BLaER1 (cell line): ENCODE measurements at regions not wholly inside any gene's neighbourhood (a gene's known extent, or its start where the extent isn't known, plus 50 kb on each side); places are given as distances from the start of the nearest gene placed in this dataset.
"Not testable (repeated sequence)": the region's sequence is repeated elsewhere in the genome, so short reads cannot be mapped to it uniquely, and the experiment has no call there.

Experiments
- H3K27ac ChIP-seq: shearing (Covaris generic); formaldehyde crosslinking; 2 replicates; pipeline ENCODE4 v1.8.1; 2022
- H3K27me3 ChIP-seq: shearing (Covaris generic); formaldehyde crosslinking; 2 replicates; pipeline ENCODE4 v1.8.1; 2022
- H3K36me3 ChIP-seq: shearing (Covaris generic); formaldehyde crosslinking; 2 replicates; pipeline ENCODE4 v1.8.1; 2022
- H3K4me1 ChIP-seq: shearing (Covaris generic); formaldehyde crosslinking; 2 replicates; pipeline ENCODE4 v1.8.1; 2022
- H3K4me2 ChIP-seq: shearing (Covaris generic); formaldehyde crosslinking; 2 replicates; pipeline ENCODE4 v1.8.1; 2022
- H3K4me3 ChIP-seq: shearing (Covaris generic); formaldehyde crosslinking; 2 replicates; pipeline ENCODE4 v1.8.1; 2022
- H3K9ac ChIP-seq: shearing (Covaris generic); formaldehyde crosslinking; 2 replicates; pipeline ENCODE4 v1.8.1; 2022
- H3K9me3 ChIP-seq: shearing (Covaris generic); formaldehyde crosslinking; 2 replicates; pipeline ENCODE4 v1.8.1; 2022
- H4K20me1 ChIP-seq: shearing (Covaris generic); formaldehyde crosslinking; 2 replicates; pipeline ENCODE4 v1.8.1; 2022
- Cebpa-rat ChIP-seq: shearing (Covaris generic); IDR thresholded peaks from 2 replicates; pipeline ENCODE4 v1.8.1; 2022

DNA sequence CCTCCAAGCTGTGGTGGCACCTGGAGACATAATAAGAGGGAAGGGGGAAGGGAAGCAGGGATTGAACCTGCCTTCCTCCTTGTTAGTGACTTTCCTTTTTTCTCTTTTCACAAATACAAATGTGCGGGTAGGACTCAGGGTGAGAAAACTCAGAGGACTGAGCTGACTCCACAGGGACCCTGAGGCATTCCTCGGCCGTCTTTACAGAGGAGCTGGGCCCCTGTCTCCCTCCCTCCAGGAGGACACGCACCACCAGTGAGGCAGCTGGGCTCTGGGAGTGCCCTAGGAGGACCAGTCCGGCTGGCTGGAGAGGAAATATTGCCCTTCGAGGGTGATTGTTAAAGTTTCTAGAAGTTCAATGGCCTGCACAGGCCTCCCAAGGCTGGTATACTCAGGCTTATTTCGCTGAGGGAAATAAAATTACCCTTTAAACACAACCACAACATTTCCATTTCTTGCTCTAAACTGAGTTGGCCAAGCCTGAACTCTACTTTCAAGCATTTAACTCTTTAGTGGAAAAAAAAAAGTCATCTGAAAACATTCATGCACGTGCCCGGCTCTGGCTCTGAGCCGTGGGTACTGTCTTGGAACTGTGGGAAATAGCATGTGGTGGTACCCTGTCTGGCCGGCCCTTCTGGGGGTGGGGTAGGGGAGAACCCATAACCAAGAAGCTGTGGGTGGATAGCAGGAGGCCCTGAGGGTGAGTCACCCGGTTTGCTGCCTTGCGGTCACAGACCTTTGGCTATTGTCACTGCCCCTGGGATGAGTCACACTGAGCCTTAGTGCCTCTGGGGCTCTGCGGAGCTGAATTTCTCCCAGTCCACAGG, 116.0 kb downstream of the COPS8 start:
- no peak overlapping the region for H3K4me2 ChIP-seq
- H3K4me1 ChIP-seq = no peaks in the 10 kb centered on the region
- H3K36me3 ChIP-seq = no peaks in the 10 kb centered on the region
- peaks cover 13% of the 10 kb centered on the region for H3K9me3 ChIP-seq
- H3K9ac ChIP-seq = no peak overlapping the region
- H3K27me3 ChIP-seq = no peaks in the 10 kb centered on the region; the same call in 1 of the 2 replicates
- H3K4me3 ChIP-seq = no peak overlapping the region
- TF ChIP-seq Cebpa-rat = no peak
- H3K27ac ChIP-seq = no peak overlapping the region
- no peaks in the 10 kb centered on the region for H4K20me1 ChIP-seq

DNA sequence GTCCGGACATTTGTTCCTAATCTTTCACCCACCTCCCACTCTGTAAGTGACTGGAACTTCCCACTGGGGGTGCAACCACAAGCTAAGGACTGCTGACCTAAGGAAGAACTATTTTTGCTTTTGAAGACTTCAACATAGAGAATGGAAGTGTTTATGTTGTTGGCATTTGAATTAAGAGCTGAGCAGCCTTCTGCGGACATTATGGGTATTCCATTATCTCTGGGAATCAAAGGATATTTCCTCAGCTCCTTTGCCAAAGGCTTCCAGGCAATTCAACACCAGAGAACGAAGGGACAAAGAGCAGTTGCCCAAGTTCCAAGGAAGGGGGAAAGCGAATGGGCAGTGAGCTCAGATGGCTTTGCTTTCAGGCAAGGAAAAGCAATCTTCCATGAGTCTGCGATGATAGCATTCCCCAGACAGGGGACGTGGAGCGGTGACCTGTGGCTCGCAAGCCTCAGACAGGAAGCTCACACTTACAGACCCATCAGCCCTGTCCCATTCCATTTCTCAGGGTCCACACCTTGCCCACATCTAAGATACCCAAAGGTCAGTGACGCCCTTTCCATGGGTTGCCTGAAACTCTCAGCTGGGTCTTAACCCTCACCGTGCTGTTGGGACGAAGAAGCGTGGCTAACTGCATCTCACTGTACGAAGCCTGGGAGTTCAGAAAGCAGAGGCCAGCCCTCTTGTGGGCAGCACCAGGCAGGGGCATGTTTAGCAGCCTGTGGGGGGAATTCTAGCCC, 116.8 kb downstream of the COPS8 start:
- H3K27ac ChIP-seq = no peak overlapping the region
- no peaks in the 10 kb centered on the region for H3K4me1 ChIP-seq
- no peaks in the 10 kb centered on the region for H4K20me1 ChIP-seq
- TF ChIP-seq Cebpa-rat = no peak
- no peak overlapping the region for H3K4me2 ChIP-seq
- H3K36me3 ChIP-seq = no peaks in the 10 kb centered on the region
- H3K4me3 ChIP-seq = no peak overlapping the region
- no peaks in the 10 kb centered on the region; the same call in 1 of the 2 replicates for H3K27me3 ChIP-seq
- H3K9me3 ChIP-seq = peaks cover 13% of the 10 kb centered on the region
- H3K9ac ChIP-seq = no peak overlapping the region

DNA sequence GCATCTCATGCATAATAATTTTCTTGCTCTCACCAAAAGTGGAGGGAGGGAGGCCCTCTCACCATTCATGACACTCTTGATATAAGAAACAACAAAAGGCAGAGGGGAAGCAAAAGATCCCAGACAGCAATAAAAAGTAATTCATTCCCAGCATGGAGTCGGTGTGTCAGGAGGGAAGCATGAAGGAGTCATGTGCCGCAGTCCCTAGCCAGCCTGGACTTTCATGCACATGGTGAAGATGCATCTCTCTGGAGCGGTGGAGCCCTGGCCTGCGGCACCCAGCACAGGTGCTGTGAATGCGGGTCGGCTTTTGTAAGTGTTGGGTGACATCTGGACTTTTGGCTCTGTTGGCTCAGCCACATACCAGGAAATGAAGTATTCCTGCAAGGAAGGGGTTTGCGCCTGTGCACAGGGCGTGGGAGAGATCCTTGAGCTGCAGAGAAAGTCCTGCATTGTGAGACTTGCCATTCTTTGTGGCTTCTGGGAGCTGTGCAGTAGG, 119.4 kb downstream of the COPS8 start:
- Histone ChIP-seq H4K20me1 (no peaks in the 10 kb centered on the region), H3K36me3 (no peaks in the 10 kb centered on the region), H3K27ac (no peak overlapping the region), H3K9ac (no peak overlapping the region), H3K4me3 (no peak overlapping the region), H3K4me1 (no peaks in the 10 kb centered on the region), H3K27me3 (no peaks in the 10 kb centered on the region; the same call in 1 of the 2 replicates), H3K4me2 (no peak overlapping the region), H3K9me3 (peaks cover 11% of the 10 kb centered on the region)
- no peak for TF ChIP-seq Cebpa-rat

DNA sequence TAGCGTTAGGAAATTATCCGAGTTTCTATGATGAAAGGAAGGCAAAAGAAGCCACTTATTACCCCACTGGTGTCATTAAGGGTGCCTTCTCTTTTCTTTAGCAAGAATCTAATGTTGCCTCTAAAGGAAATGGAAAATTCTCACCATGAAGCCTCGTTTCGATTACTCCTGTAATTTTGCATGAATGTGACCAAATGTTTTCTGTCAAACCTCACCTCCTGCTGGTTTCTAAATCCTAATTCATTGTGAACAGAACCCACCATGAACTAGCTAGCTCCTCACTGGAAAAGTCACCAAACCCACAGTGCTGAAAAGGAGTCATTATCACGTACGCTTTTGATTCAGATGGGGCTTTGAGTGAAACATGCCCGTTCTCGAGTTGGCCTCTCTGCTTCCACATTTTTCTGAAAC, 119.9 kb downstream of the COPS8 start:
- H3K27me3 ChIP-seq = no peaks in the 10 kb centered on the region; the same call in 1 of the 2 replicates
- no peak overlapping the region for H3K4me2 ChIP-seq
- no peaks in the 10 kb centered on the region for H4K20me1 ChIP-seq
- H3K9ac ChIP-seq = no peak overlapping the region
- H3K4me3 ChIP-seq = no peak overlapping the region
- H3K9me3 ChIP-seq = peaks cover 6% of the 10 kb centered on the region
- TF ChIP-seq Cebpa-rat = no peak
- no peaks in the 10 kb centered on the region for H3K4me1 ChIP-seq
- H3K27ac ChIP-seq = no peak overlapping the region
- no peaks in the 10 kb centered on the region for H3K36me3 ChIP-seq

DNA sequence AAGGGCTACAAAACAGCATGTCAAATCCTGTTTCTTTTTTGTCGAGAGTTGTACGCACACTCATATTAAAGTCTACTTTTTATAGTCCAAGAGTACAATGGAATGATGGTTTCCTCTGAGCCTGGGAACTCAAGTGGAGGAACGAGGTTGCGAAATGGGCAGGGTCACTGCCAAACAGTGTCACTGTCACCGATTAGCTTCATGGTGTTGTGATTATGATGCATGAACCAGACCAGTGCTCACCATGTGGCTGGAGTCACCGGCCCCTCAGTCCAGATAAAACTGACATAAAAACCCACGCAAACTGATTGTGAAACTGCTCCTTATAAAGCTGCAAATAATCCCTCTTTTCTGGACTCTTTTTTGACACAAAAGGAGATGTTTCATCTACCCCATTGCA, 122.0 kb downstream of the COPS8 start:
- TF ChIP-seq Cebpa-rat = no peak; the same call in 1 of the 2 replicates

DNA sequence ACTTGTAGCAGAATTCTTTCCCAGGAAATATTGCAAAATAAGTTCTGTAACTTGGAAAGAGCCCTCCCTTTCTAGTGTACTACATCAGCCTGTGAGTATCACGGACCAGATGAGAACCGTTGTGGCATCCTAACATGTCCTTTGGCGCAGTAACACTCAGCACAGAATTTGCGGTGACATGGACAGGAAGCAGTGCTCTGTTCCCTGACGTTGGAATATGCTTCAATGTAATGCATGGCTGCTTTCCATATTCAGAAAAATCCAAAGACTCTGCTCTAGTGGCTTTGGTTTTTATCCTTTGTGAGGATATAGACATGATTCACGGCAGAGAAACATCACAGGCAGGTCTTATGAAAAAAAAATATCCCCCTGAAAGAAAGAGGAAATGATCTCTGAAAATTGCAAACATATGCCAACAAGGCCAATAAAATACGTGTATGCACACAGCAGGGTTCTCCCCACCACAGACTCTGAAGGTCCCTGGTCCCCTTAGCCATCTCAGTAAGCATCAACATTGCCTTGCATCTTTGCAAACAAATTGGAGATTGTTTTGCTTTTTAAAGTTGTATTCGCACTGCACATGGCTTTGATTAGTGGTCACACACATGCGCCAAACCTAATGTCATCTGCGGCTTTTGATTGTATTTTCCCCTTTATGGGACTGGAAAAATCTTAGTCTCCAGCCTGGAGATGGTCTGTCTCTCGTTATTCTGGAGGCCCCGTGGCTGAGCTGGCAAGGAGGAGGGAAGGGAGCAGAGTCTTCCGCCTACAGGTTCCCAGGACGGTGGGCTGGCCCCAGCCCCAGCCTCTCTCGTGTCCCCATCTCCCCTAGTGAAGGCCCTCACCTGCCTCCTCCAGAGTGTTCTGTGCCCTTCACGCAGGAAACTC, 122.9 kb downstream of the COPS8 start:
- no peak for TF ChIP-seq Cebpa-rat
- no peak overlapping the region for H3K4me2 ChIP-seq
- no peaks in the 10 kb centered on the region for H3K27me3 ChIP-seq
- H3K9me3 ChIP-seq = no peaks in the 10 kb centered on the region
- H4K20me1 ChIP-seq = no peaks in the 10 kb centered on the region
- no peak overlapping the region for H3K4me3 ChIP-seq
- H3K36me3 ChIP-seq = no peaks in the 10 kb centered on the region
- H3K4me1 ChIP-seq = no peaks in the 10 kb centered on the region
- no peak overlapping the region for H3K9ac ChIP-seq
- no peak overlapping the region for H3K27ac ChIP-seq

More for the DNA sequence above, 122.0 kb downstream of the COPS8 start:
- Histone ChIP-seq H3K4me3 (no peak overlapping the region), H3K36me3 (no peaks in the 10 kb centered on the region), H3K4me1 (no peaks in the 10 kb centered on the region), H3K4me2 (no peak overlapping the region), H3K27me3 (no peaks in the 10 kb centered on the region; the same call in 1 of the 2 replicates), H4K20me1 (no peaks in the 10 kb centered on the region), H3K9ac (no peak overlapping the region), H3K27ac (no peak overlapping the region), H3K9me3 (no peaks in the 10 kb centered on the region)

DNA sequence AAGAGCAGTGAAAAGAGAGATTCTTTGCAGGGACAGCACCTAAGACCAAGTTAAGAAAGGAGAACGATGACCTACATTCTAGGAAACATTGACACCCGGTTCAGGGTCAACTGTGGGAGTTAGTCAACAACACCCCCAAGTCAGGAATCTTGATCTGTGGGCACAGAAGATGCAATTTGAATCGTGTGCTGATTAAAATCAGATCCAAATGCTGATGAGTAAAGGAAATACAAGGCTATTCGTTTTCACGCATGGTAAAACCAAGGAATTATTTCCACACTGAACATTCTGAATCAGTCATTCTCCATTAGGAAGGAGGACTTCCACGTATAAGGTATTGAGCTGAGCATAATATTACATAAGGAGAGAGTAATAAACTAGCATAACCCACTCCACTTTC, 124.2 kb downstream of the COPS8 start:
- no peak for TF ChIP-seq Cebpa-rat
- H3K27me3 ChIP-seq = no peaks in the 10 kb centered on the region
- no peak overlapping the region for H3K27ac ChIP-seq
- no peak overlapping the region for H3K4me3 ChIP-seq
- no peaks in the 10 kb centered on the region for H3K4me1 ChIP-seq
- no peak overlapping the region for H3K4me2 ChIP-seq
- H3K9me3 ChIP-seq = no peaks in the 10 kb centered on the region
- H4K20me1 ChIP-seq = no peaks in the 10 kb centered on the region
- H3K9ac ChIP-seq = no peak overlapping the region
- H3K36me3 ChIP-seq = no peaks in the 10 kb centered on the region

DNA sequence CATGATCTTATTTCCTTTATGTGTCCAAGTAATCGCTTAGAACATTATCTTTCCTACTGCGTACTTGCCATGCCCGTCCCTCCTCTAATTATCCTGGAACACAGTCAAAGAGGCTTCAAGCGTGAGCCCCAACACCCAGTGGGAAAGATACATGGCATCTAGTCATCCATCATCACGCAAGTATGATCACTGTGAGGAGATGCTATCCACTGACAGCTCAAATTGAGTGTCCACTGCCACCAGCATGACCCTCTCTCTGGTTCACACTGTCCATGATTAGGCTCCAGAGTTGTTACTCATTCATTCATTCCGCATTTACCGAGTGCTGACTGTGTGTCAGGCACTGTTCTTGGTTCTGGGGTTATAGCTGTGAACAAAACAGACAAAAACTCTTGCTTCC, 124.6 kb downstream of the COPS8 start:
- Histone ChIP-seq H3K4me1 (no peaks in the 10 kb centered on the region), H4K20me1 (no peaks in the 10 kb centered on the region), H3K9me3 (no peaks in the 10 kb centered on the region), H3K4me2 (no peak overlapping the region), H3K27me3 (no peaks in the 10 kb centered on the region), H3K36me3 (no peaks in the 10 kb centered on the region), H3K9ac (no peak overlapping the region), H3K4me3 (no peak overlapping the region), H3K27ac (no peak overlapping the region)
- no peak for TF ChIP-seq Cebpa-rat

DNA sequence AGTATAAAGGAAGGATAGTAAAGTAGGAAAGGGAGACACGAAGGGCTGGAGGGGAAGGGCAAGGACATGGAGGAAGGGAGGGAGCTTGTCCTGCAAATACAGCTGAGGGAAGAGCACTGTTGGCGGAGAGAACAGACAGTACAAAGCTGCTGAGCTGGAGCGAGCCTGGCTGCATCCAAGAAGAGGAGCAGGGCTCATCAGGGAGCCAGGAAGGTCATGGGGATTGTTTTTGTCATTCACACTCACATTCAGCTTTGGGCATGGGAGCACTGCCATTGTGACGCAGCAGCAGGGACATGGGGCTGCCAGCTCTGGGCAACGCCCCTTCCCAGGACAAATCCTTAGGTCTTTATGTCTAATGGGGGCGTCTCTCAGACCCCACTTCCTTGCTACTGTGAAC, 125.1 kb downstream of the COPS8 start:
- Histone ChIP-seq H3K9me3 (no peaks in the 10 kb centered on the region), H3K4me2 (no peak overlapping the region), H3K27me3 (no peaks in the 10 kb centered on the region), H4K20me1 (no peaks in the 10 kb centered on the region), H3K4me1 (no peaks in the 10 kb centered on the region), H3K27ac (no peak overlapping the region), H3K36me3 (no peaks in the 10 kb centered on the region), H3K9ac (no peak overlapping the region), H3K4me3 (no peak overlapping the region)
- TF ChIP-seq Cebpa-rat = no peak

DNA sequence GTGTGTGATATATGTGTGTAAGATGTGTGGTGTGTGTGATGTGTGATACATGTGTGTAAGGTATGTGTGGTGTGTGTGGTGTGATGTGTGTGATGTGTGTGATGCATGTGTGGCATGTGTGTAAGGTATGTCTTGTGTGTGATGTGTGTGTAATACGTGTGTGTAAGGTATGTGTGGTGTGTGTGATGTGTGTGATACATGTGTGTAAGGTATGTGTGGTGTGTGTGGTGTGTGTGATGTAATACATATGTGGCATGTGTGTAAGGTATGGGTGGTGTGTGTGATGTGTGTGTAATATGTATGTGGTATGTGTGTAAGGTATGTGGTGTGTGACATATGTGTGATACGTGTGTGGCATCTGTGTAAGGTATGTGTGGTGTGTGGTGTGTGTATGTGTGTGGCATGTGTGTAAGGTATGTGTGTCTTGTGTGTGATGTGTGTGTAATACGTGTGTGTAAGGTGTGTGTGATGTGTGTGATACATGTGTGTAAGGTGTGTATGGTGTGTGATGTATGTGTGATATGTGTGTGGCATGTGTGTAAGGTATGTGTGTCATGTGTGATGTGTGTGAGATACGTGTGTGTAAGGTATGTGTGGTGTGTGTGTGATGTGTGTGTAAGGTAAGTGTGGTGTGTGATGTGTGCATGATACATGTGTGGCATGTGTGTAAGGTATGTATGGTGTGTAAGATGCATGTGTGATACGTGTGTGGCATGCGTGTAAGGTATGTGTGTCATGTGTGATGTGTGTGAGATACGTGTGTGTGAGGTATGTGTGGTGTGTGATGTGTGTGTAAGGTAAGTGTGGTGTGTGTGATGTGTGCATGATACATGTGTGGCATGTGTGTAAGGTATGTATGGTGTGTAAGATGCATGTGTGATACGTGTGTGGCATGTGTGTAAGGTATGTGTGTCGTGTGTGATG, 126.9 kb downstream of the COPS8 start:
- H3K9me3 ChIP-seq, H4K20me1 ChIP-seq, H3K4me2 ChIP-seq, H3K36me3 ChIP-seq, H3K4me3 ChIP-seq, H3K27ac ChIP-seq, H3K9ac ChIP-seq, H3K4me1 ChIP-seq, H3K27me3 ChIP-seq: not testable (repeated sequence)
